ENCODE measurements at regions not wholly inside any gene's neighbourhood (a gene's known extent, or its start where the extent isn't known, plus 50 kb on each side); places are given as distances from the start of the nearest gene placed in this dataset.

DNA sequence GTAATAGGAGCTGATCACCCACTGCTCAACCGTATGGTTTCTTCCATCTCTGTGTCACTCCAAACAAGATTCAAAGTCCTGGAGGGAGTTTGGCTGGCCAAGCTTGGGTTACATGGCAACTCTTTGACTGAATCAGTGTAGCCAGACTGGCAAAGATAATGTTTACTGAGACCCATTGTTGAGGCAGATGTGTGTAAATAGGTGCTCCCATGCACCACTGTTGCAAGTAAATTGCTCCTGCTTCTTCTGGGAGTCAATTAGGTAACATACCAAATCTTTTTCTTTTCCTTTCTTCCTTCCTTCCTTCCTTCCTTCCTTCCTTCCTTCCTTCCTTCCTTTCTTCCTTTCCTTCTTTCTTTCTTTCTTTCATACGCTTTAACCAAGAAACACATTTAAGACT lies 86.3 kb upstream of the DHX40 start:
- TF ChIP-seq, protein P1, sequence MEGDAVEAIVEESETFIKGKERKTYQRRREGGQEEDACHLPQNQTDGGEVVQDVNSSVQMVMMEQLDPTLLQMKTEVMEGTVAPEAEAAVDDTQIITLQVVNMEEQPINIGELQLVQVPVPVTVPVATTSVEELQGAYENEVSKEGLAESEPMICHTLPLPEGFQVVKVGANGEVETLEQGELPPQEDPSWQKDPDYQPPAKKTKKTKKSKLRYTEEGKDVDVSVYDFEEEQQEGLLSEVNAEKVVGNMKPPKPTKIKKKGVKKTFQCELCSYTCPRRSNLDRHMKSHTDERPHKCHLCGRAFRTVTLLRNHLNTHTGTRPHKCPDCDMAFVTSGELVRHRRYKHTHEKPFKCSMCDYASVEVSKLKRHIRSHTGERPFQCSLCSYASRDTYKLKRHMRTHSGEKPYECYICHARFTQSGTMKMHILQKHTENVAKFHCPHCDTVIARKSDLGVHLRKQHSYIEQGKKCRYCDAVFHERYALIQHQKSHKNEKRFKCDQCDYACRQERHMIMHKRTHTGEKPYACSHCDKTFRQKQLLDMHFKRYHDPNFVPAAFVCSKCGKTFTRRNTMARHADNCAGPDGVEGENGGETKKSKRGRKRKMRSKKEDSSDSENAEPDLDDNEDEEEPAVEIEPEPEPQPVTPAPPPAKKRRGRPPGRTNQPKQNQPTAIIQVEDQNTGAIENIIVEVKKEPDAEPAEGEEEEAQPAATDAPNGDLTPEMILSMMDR (IDR thresholded peaks at IDR 0.05) = no peak
- no peak for TF ChIP-seq POLR2A (IDR thresholded peaks at IDR 0.05)
